ENCODE measurements at regions not wholly inside any gene's neighbourhood (a gene's known extent, or its start where the extent isn't known, plus 50 kb on each side); places are given as distances from the start of the nearest gene placed in this dataset.

DNA sequence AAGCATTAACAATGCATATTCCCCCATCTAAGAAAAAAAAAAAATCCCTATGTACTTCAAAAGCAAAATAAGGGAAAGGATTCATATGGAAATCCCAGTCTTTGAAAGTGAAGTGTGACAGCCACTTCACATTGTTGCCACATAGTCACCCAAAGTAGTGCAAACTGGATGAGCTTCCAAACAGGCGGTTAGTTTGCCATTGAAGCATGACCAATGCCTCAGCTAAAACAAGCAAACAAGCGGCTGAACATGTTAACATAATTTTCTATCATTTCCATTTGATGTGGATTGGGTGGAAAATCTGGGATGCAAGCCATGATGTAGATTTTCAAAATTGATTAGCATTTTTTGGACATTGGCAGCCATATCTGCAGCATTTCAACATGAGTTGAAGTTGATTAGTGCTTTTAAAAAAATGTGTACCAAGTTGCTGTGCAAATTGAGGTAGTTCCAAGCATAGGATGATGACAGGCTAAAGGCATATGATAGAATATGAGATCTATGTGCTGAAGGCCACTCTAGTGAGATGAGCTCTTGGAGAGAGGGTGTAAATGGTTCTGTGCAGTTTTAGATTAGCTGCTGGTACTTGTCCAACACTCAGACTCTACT, 405.2 kb downstream of the NR2F2 start:
- Mint-ChIP-seq H3K9me3 (no peaks in the 10 kb centered on the region), H3K27ac (no peak overlapping the region), H3K36me3 (no peaks in the 10 kb centered on the region), H3K27me3 (ENCODE audit: low read depth) (no peaks in the 10 kb centered on the region), H3K4me3 (no peak overlapping the region), H3K4me1 (peaks cover 22% of the 10 kb centered on the region)
- ATAC-seq, result no peak
- TF ChIP-seq, protein P1, sequence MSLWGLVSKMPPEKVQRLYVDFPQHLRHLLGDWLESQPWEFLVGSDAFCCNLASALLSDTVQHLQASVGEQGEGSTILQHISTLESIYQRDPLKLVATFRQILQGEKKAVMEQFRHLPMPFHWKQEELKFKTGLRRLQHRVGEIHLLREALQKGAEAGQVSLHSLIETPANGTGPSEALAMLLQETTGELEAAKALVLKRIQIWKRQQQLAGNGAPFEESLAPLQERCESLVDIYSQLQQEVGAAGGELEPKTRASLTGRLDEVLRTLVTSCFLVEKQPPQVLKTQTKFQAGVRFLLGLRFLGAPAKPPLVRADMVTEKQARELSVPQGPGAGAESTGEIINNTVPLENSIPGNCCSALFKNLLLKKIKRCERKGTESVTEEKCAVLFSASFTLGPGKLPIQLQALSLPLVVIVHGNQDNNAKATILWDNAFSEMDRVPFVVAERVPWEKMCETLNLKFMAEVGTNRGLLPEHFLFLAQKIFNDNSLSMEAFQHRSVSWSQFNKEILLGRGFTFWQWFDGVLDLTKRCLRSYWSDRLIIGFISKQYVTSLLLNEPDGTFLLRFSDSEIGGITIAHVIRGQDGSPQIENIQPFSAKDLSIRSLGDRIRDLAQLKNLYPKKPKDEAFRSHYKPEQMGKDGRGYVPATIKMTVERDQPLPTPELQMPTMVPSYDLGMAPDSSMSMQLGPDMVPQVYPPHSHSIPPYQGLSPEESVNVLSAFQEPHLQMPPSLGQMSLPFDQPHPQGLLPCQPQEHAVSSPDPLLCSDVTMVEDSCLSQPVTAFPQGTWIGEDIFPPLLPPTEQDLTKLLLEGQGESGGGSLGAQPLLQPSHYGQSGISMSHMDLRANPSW (CRISPR knock-in tag; conservative IDR thresholded peaks at IDR 0.05; ENCODE audit: low read depth), result no peak
- TF ChIP-seq GRHL2 (CRISPR knock-in tag; IDR thresholded peaks at IDR 0.05; ENCODE audit: insufficient replicate concordance, severe bottlenecking) (no peak), ZNF219 (CRISPR knock-in tag; IDR thresholded peaks at IDR 0.05; ENCODE audit: borderline replicate concordance) (no peak), ZNF317 (CRISPR knock-in tag; IDR thresholded peaks at IDR 0.05; ENCODE audit: borderline replicate concordance, low read depth) (no peak), ZNF121 (CRISPR knock-in tag; IDR thresholded peaks at IDR 0.05) (no peak), MYBL2 (CRISPR knock-in tag; IDR thresholded peaks at IDR 0.05) (no peak), NR1H2 (CRISPR knock-in tag; IDR thresholded peaks at IDR 0.05) (no peak)
- TF ChIP-seq, protein P2, sequence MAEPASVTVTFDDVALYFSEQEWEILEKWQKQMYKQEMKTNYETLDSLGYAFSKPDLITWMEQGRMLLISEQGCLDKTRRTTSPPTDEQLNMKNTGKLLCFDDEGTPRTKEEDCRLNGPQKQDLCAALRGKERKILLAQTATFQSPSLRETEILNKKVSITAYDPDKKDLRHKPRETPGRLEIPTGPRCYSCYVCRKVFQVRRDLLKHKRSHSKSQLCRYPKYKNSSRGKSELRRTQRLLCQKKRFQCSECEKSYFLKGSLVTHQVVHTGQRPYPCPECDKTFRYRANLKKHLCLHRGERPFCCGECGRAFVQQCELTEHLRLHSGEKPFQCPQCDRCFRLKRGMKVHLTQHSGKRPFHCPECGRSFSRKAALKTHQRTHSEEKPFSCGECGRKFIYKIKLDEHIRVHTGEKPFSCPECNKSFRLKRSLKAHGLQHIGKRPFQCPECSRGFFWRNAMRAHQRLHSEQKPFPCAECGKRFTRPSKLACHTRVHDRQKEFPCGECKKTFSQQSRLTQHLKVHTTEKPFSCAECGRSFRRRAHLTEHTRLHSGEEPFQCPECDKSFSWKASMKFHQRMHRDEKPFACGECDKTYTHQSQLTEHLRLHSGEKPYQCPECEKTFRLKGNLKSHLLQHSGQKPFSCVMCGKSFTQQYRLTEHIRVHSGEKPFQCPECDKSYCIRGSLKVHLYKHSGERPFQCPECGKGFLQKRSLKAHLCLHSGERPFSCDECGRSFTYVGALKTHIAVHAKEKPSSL (CRISPR knock-in tag; conservative IDR thresholded peaks at IDR 0.05), result no peak
- CTCF ChIA-PET, result no interaction called here
- no peak for DNase-seq (ENCODE audit: low spot score)
- POLR2A ChIA-PET, result no interaction called here

DNA sequence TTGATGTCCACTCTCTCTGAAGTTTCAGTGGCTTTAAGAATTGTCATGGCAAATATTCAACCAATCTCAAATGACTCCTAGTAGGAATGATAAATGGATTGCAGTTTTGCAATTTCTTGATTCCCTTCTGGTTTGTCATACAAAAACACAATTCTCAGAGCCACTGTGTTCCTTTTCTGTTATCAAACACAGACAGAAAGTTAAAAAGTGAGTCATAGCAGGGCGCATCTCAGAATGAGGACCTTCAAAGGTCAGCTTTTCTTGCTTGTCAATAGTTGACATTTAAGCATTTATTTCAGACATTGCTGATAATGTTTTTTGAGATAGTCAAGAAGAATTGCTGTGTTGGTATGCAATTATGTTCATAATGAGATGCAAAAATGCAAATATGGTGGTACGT, 405.9 kb downstream of the NR2F2 start:
- POLR2A ChIA-PET, result no interaction called here
- no peaks in the 10 kb centered on the region for H3K36me3 Mint-ChIP-seq
- DNase-seq (ENCODE audit: low spot score) (no peak), ATAC-seq (no peak)
- H3K4me3 Mint-ChIP-seq, result no peak overlapping the region
- H3K4me1 Mint-ChIP-seq, result peaks cover 22% of the 10 kb centered on the region
- no peak overlapping the region for H3K27ac Mint-ChIP-seq
- CTCF ChIA-PET, result no interaction called here
- no peaks in the 10 kb centered on the region; the same call in 1 of the 2 replicates for H3K27me3 Mint-ChIP-seq (ENCODE audit: low read depth)
- no peaks in the 10 kb centered on the region for H3K9me3 Mint-ChIP-seq
- TF ChIP-seq, protein P3, sequence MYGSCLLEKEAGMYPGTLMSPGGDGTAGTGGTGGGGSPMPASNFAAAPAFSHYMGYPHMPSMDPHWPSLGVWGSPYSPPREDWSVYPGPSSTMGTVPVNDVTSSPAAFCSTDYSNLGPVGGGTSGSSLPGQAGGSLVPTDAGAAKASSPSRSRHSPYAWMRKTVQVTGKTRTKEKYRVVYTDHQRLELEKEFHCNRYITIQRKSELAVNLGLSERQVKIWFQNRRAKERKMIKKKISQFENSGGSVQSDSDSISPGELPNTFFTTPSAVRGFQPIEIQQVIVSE (CRISPR knock-in tag; IDR thresholded peaks at IDR 0.05; ENCODE audit: borderline replicate concordance), result no peak
- TF ChIP-seq NR3C1 (CRISPR knock-in tag; conservative IDR thresholded peaks at IDR 0.05; ENCODE audit: low read depth) (no peak), RELA (CRISPR knock-in tag; IDR thresholded peaks at IDR 0.05; ENCODE audit: borderline replicate concordance) (no peak), ZBTB21 (CRISPR knock-in tag; IDR thresholded peaks at IDR 0.05; ENCODE audit: borderline replicate concordance) (no peak), MXD4 (CRISPR knock-in tag; IDR thresholded peaks at IDR 0.05; ENCODE audit: borderline replicate concordance) (no peak), NR1H2 (CRISPR knock-in tag; IDR thresholded peaks at IDR 0.05) (no peak), SMAD3 (CRISPR knock-in tag; IDR thresholded peaks at IDR 0.05; ENCODE audit: borderline replicate concordance) (no peak), ATF1 (CRISPR knock-in tag; IDR thresholded peaks at IDR 0.05) (no peak), ETV6 (CRISPR knock-in tag; IDR thresholded peaks at IDR 0.05) (no peak)
- TF ChIP-seq, protein P4, sequence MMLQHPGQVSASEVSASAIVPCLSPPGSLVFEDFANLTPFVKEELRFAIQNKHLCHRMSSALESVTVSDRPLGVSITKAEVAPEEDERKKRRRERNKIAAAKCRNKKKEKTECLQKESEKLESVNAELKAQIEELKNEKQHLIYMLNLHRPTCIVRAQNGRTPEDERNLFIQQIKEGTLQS (CRISPR knock-in tag; conservative IDR thresholded peaks at IDR 0.05), result no peak
- TF ChIP-seq, protein P5, sequence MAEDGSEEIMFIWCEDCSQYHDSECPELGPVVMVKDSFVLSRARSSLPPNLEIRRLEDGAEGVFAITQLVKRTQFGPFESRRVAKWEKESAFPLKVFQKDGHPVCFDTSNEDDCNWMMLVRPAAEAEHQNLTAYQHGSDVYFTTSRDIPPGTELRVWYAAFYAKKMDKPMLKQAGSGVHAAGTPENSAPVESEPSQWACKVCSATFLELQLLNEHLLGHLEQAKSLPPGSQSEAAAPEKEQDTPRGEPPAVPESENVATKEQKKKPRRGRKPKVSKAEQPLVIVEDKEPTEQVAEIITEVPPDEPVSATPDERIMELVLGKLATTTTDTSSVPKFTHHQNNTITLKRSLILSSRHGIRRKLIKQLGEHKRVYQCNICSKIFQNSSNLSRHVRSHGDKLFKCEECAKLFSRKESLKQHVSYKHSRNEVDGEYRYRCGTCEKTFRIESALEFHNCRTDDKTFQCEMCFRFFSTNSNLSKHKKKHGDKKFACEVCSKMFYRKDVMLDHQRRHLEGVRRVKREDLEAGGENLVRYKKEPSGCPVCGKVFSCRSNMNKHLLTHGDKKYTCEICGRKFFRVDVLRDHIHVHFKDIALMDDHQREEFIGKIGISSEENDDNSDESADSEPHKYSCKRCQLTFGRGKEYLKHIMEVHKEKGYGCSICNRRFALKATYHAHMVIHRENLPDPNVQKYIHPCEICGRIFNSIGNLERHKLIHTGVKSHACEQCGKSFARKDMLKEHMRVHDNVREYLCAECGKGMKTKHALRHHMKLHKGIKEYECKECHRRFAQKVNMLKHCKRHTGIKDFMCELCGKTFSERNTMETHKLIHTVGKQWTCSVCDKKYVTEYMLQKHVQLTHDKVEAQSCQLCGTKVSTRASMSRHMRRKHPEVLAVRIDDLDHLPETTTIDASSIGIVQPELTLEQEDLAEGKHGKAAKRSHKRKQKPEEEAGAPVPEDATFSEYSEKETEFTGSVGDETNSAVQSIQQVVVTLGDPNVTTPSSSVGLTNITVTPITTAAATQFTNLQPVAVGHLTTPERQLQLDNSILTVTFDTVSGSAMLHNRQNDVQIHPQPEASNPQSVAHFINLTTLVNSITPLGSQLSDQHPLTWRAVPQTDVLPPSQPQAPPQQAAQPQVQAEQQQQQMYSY (CRISPR knock-in tag; IDR thresholded peaks at IDR 0.05), result no peak
- TF ChIP-seq, protein P6, sequence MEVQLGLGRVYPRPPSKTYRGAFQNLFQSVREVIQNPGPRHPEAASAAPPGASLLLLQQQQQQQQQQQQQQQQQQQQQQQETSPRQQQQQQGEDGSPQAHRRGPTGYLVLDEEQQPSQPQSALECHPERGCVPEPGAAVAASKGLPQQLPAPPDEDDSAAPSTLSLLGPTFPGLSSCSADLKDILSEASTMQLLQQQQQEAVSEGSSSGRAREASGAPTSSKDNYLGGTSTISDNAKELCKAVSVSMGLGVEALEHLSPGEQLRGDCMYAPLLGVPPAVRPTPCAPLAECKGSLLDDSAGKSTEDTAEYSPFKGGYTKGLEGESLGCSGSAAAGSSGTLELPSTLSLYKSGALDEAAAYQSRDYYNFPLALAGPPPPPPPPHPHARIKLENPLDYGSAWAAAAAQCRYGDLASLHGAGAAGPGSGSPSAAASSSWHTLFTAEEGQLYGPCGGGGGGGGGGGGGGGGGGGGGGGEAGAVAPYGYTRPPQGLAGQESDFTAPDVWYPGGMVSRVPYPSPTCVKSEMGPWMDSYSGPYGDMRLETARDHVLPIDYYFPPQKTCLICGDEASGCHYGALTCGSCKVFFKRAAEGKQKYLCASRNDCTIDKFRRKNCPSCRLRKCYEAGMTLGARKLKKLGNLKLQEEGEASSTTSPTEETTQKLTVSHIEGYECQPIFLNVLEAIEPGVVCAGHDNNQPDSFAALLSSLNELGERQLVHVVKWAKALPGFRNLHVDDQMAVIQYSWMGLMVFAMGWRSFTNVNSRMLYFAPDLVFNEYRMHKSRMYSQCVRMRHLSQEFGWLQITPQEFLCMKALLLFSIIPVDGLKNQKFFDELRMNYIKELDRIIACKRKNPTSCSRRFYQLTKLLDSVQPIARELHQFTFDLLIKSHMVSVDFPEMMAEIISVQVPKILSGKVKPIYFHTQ (CRISPR knock-in tag; IDR thresholded peaks at IDR 0.05), result no peak
- TF ChIP-seq, protein P7, sequence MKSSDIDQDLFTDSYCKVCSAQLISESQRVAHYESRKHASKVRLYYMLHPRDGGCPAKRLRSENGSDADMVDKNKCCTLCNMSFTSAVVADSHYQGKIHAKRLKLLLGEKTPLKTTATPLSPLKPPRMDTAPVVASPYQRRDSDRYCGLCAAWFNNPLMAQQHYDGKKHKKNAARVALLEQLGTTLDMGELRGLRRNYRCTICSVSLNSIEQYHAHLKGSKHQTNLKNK (CRISPR knock-in tag; IDR thresholded peaks at IDR 0.05), result no peak
- TF ChIP-seq, protein P8, sequence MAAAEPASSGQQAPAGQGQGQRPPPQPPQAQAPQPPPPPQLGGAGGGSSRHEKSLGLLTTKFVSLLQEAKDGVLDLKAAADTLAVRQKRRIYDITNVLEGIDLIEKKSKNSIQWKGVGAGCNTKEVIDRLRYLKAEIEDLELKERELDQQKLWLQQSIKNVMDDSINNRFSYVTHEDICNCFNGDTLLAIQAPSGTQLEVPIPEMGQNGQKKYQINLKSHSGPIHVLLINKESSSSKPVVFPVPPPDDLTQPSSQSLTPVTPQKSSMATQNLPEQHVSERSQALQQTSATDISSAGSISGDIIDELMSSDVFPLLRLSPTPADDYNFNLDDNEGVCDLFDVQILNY (CRISPR knock-in tag; IDR thresholded peaks at IDR 0.05), result no peak

Measured in WTC11 (cell line).